Breast epithelium (tissue), 4 donors: ENCODE measurements at regions not wholly inside any gene's neighbourhood (a gene's known extent, or its start where the extent isn't known, plus 50 kb on each side); places are given as distances from the start of the nearest gene placed in this dataset.
"Not testable (repeated sequence)": the region's sequence is repeated elsewhere in the genome, so short reads cannot be mapped to it uniquely, and the experiment has no call there.

Experiments used
- DNase-seq, 2 donors: peaks; one replicate each; pipeline ENCODE4 v3.0.0-alpha.2; 2019; ENCODE audit warnings: low spot score in 2 of 2
- H3K27ac ChIP-seq, 2 donors: fragments of 200-600 bp; sonication (generic) in 1 of 2; one replicate each; pipeline ENCODE4 v1.5.1; 2016 to 2019; ENCODE audit warnings: mild to moderate bottlenecking in 1 of 2
- H3K27me3 ChIP-seq, 2 donors: fragments of 200-600 bp; sonication (generic) in 1 of 2; one replicate each; pipeline versions ENCODE4 v1.5.1 to v1.6.0; 2017 to 2019; ENCODE audit warnings: control low read depth in 1 of 2, mild to moderate bottlenecking in 1 of 2
- H3K36me3 ChIP-seq: fragments of 200-600 bp; one replicate; pipeline ENCODE4 v1.5.1; 2019
- H3K4me1 ChIP-seq, 2 donors: fragments of 200-600 bp; sonication (generic); one replicate each; pipeline ENCODE4 v1.5.1; 2016 to 2019; ENCODE audit warnings: control low read depth in 1 of 2
- H3K4me3 ChIP-seq, 3 donors: fragments of 200-600 bp; sonication (generic); 1 replicate in 2 of 3; 2 replicates in 1 of 3; pipeline ENCODE4 v1.5.1; 2016 to 2019; ENCODE audit warnings: mild to moderate bottlenecking in 3 of 3, moderate library complexity in 2 of 3
- H3K9me3 ChIP-seq, 2 donors: fragments of 200-600 bp; sonication (generic) in 1 of 2; one replicate each; pipeline ENCODE4 v1.5.1; 2016 to 2019; ENCODE audit warnings: control low read depth in 1 of 2
- CTCF ChIP-seq, 3 donors: fragments of 450-650 bp; IDR thresholded peaks; one replicate each; pipeline ENCODE4 v1.5.1; 2016 to 2017; ENCODE audit warnings: antibody characterized with exemption in 3 of 3, mild to moderate bottlenecking in 3 of 3, moderate library complexity in 3 of 3
- POLR2A ChIP-seq: fragments of 450-650 bp; IDR thresholded peaks from one replicate; pipeline ENCODE4 v1.6.1; 2016; ENCODE audit warnings: antibody characterized with exemption, mild to moderate bottlenecking, moderate library complexity
- POLR2AphosphoS5 ChIP-seq, 3 donors: sonication (generic); formaldehyde crosslinking; IDR thresholded peaks; one replicate each; pipeline ENCODE4 v1.6.1; 2017; ENCODE audit warnings: antibody characterized with exemption in 3 of 3
- intact Hi-C: fragments of 100-400 bp; cut with DNase I; formaldehyde crosslinking; loops from one replicate; pipeline ENCODE4 v1.15.1; 2023; ENCODE audit warnings: low total_unique reads

- Histone ChIP-seq H3K27me3 (no peaks in the 10 kb centered on the region), H3K36me3 (no peaks in the 10 kb centered on the region), H3K27ac (no peak overlapping the region), H3K4me3 (no peak overlapping the region), H3K9me3 (peaks cover 7 to 8% of the 10 kb centered on the region in 2 donors), H3K4me1 (no peaks in the 10 kb centered on the region)
- no peak for DNase-seq
- no peak for TF ChIP-seq CTCF (IDR thresholded peaks at IDR 0.05)
- TF ChIP-seq POLR2AphosphoS5 (IDR thresholded peaks at IDR 0.05): no peak
- no peak for TF ChIP-seq POLR2A
- intact Hi-C loops: loop anchor here (10.0 kb wide), 1 partner anchor 1239 kb away; no protein-coding TSS in a partner anchor
Measured at GRCh38 chr10:91096274-91096673, 124.2 kb upstream of the PCGF5 start.

- intact Hi-C loops: loop anchor here (10.0 kb wide), 1 partner anchor 1237 kb away; no protein-coding TSS in a partner anchor
- H3K4me3 ChIP-seq: no peak overlapping the region
- H3K36me3 ChIP-seq: no peaks in the 10 kb centered on the region
- H3K27me3 ChIP-seq: no peaks in the 10 kb centered on the region
- no peaks in the 10 kb centered on the region for H3K4me1 ChIP-seq
- H3K9me3 ChIP-seq: peaks cover 7 to 8% of the 10 kb centered on the region in 2 donors
- TF ChIP-seq POLR2A: no peak
- no peak for TF ChIP-seq CTCF (IDR thresholded peaks at IDR 0.05)
- TF ChIP-seq POLR2AphosphoS5 (IDR thresholded peaks at IDR 0.05): no peak
- DNase-seq: no peak
- no peak overlapping the region for H3K27ac ChIP-seq
Measured at GRCh38 chr10:91097313-91097712, 123.2 kb upstream of the PCGF5 start.

GRCh38 chr10:91098021-91098420 lies 122.4 kb upstream of the PCGF5 start:
- not testable (repeated sequence) for H3K9me3 ChIP-seq, H3K27ac ChIP-seq, H3K4me1 ChIP-seq, H3K4me3 ChIP-seq, DNase-seq, H3K36me3 ChIP-seq, H3K27me3 ChIP-seq
- intact Hi-C loops: loop anchor here (10.0 kb wide), 1 partner anchor 1237 kb away; no protein-coding TSS in a partner anchor

- H3K9me3 ChIP-seq: peaks cover 0 to 2% of the 10 kb centered on the region in 2 donors
- no peaks in the 10 kb centered on the region for H3K27me3 ChIP-seq
- H3K36me3 ChIP-seq: no peaks in the 10 kb centered on the region
- H3K4me1 ChIP-seq: no peaks in the 10 kb centered on the region
- intact Hi-C loops: no loop called here
- H3K4me3 ChIP-seq: no peak overlapping the region
- no peak for DNase-seq
- H3K27ac ChIP-seq: no peak overlapping the region
- TF ChIP-seq CTCF (IDR thresholded peaks at IDR 0.05): no peak
- no peak for TF ChIP-seq POLR2A
- TF ChIP-seq POLR2AphosphoS5 (IDR thresholded peaks at IDR 0.05): no peak
Measured at GRCh38 chr10:91103384-91104192, 116.9 kb upstream of the PCGF5 start.

GRCh38 chr10:91104193-91105041 lies 116.0 kb upstream of the PCGF5 start:
- no peak for DNase-seq
- Histone ChIP-seq H3K27ac (no peak overlapping the region), H3K27me3 (no peaks in the 10 kb centered on the region), H3K36me3 (no peaks in the 10 kb centered on the region), H3K4me1 (no peaks in the 10 kb centered on the region), H3K9me3 (no peaks in the 10 kb centered on the region), H3K4me3 (no peak overlapping the region)
- intact Hi-C loops: no loop called here
- TF ChIP-seq CTCF (IDR thresholded peaks at IDR 0.05): no peak
- TF ChIP-seq POLR2A: no peak
- no peak for TF ChIP-seq POLR2AphosphoS5 (IDR thresholded peaks at IDR 0.05)
